Jurkat, Clone E6-1 (cell line): ENCODE measurements at regions not wholly inside any gene's neighbourhood (a gene's known extent, or its start where the extent isn't known, plus 50 kb on each side); places are given as distances from the start of the nearest gene placed in this dataset.
A peak's percentile ranks its signal among the peaks of the same experiment; 100 is the strongest.

Experiments used
- DNase-seq: peaks from one replicate; pipeline ENCODE4 v3.0.0-alpha.2; 2011; ENCODE audit warnings: low read depth, low spot score
- H3K4me3 ChIP-seq: 2 replicates; pipeline ENCODE4 v1.5.1; 2011; ENCODE audit warnings: mild to moderate bottlenecking, low read length, control low read depth, moderate library complexity

DNA sequence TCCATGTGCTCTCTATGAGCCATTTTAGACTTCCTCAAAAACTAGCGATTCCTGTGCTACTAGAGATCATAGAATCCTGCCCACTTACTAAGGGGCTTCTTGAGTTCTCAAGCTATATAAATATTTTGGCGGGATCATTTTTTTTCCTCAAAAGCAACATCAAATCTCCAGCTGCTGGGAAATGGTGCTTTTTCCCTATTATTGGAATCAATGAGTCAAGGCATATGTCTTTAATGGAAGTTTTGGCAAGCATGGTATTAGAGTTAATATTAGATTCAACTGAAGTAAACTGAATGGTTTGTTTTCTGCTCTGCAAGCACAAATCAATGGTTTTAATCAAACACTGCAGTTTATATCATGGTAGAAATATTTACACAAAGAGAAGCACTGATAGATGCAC is 369.9 kb upstream of the PTGER4 start:
- H3K4me3 ChIP-seq = no peak overlapping the region
- DNase-seq = no peak

DNA sequence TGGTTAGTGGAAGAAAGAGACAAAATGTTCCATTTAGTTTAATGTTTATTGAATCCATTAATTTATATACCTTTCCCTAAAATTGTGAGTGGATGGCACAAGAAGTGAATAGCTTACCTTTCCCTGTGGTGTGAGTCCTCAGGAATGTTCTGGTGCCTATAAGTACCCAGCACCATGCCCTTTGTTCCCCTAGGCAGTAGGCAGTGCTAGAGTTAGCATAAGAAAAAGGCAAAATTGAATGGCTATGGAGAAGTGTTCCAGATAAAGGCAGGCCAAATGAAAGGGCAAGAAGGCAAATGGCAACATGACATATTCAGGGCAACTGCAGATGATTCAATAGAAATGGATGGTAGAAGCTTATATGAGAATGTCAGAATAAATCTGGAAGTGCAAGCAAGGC is 370.8 kb upstream of the PTGER4 start:
- no peak overlapping the region for H3K4me3 ChIP-seq
- no peak for DNase-seq

DNA sequence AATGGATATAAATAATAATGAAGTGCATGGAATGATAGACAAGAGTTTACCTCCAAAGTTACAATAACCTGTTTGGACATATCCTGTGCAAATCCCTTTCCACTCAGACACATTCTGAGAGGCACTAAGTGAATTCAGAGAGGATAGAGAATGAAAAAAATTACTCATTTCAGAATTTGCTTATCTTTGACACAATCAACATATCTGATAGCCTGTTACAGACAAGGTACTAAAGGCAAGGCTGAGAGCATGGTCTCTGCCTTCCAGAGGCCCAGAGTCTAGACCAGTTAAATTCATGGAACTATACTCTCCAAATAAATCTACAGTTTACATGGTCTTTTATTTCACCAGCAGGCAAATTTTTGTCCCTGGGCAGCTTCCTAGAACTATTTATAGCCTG is 371.8 kb upstream of the PTGER4 start:
- DNase-seq = no peak

DNA sequence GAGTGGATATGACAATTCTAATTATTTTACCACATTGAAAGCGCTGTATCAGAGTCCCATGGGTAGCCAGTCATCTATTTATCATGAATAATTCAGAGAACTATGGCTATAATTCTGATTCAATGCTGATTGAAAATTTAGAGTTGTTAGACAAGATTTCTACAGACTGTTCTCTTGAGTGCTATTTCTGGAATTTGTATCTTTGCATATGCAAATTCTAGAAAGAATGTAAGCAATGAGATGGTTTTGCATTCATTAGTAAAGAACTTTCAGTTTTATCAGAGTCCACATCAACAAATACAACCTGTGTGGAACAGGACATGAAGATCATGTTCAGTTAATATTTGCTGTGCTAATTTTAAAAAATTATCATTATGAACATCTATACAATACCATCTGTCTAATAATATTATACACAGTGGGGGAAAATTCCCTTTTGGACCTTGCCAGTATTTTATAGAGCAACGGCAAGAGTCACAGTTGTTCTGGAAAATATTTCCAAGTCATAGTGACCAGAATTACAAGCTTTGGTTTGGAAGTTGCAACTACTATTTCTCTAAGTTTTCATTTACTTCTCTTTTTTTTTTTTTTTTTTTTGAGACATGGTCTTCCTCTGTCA is 372.7 kb upstream of the PTGER4 start:
- DNase-seq = no peak

More for the DNA sequence above, 371.8 kb upstream of the PTGER4 start:
- H3K4me3 ChIP-seq = no peak overlapping the region

DNA sequence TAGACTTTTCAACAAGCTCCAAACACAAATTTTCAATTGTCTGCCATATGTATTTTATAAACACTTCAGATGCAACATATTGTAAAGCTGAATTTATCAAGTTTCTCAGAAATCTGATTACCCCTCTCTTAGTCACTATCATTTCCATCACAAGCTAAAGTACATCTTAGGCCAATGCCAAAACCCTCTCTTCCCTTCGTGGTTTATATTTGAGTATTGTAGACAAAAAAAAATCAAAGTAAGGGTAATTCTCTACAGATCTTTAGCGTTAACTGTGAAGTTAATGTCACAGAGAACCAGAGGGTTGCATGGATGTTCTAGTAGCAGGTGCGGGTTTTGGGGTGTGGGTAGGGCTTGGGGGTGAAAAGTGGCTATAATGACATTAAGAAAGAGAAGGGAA is 387.7 kb upstream of the PTGER4 start:
- no peak overlapping the region for H3K4me3 ChIP-seq
- no peak for DNase-seq

More for the DNA sequence above, 372.7 kb upstream of the PTGER4 start:
- H3K4me3 ChIP-seq = no peak overlapping the region

DNA sequence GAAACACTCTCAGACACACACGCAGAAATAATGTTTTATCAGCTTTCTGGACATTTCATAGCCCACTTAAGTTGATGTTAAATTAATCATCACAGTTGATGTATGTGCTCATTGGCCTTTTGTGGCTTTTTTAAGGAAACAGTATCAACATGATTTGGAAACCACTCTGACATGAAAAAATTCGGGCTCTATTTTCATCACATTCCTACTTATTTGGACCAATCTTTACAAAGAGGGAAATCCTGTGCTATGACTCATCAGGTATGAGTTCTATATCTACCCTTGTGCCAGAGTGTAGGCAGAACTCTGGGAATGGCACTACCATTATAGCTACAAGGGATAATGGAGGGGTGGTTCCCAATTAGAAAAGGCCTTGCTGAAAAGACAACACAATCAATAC is 388.4 kb upstream of the PTGER4 start:
- DNase-seq = no peak
- H3K4me3 ChIP-seq = no peak overlapping the region

DNA sequence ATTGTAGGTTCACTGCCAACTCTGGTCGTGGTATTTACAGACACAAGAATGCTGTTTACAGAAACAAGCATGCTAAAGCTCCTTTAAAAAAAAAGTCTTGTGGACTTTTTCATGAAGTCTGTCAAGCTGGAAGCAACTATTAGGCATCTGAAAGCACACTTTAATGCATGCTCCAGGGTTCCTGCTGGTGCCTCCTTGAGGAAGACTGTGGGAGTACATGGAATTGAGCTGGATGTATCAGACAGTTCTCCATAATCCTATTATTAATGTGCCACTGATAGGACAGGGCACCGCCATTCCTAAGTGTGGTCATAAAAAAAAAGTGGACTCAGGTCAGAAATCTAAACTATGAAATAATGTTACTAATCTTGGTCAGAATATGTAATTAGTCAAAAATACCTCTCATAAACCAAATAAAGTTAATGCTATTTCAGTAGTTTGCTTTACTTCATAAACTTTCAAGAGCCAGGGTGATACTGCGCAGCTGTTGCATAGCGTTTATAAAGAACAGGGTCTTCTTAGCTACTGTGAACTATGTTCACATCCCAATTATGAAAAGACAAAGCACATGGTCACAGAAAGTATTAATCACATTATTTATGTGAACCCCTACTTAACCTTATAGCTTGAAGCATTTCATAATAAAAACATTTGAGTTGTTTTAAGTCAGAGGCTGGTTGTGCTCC is 390.8 kb upstream of the PTGER4 start:
- no peak for DNase-seq
- H3K4me3 ChIP-seq = no peak overlapping the region

DNA sequence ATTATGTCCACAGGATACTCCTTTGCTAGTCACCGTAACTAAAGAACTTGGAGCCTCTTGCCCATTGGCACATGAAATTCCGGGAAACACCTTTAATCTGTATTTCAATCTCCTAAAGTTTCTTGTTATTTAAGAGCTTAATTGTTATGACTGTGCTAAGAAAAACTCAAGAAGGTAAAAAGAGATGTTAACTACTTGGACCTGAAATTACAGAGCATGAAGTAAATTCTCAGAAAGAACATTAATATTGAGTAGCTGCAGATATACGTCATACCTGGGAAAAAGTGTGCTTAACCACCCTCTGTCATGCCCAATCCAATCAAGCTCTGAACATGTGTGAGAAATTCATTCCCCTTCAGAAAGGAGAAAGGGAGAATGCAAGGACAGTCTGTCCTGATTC is 394.9 kb upstream of the PTGER4 start:
- no peak overlapping the region for H3K4me3 ChIP-seq
- DNase-seq = no peak

DNA sequence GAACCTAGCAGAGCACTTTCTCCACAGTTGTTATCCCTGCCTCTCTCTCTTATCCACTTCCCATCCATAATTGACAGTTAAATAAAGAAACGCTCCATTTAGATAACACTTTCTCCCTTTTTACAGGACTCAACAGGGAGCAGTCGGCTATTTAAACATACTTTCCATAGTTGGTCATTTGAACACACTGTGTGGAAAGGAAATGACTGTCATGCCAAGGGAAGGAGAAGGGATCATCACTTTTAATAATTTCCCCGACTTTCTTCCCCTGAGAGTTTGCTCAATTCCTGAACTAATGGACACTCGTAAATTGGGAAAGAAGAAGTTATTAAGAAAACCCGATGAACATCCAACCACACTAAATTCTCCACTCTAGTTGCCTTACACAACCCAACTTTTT is 400.8 kb upstream of the PTGER4 start:
- no peak for DNase-seq
- no peak overlapping the region for H3K4me3 ChIP-seq

DNA sequence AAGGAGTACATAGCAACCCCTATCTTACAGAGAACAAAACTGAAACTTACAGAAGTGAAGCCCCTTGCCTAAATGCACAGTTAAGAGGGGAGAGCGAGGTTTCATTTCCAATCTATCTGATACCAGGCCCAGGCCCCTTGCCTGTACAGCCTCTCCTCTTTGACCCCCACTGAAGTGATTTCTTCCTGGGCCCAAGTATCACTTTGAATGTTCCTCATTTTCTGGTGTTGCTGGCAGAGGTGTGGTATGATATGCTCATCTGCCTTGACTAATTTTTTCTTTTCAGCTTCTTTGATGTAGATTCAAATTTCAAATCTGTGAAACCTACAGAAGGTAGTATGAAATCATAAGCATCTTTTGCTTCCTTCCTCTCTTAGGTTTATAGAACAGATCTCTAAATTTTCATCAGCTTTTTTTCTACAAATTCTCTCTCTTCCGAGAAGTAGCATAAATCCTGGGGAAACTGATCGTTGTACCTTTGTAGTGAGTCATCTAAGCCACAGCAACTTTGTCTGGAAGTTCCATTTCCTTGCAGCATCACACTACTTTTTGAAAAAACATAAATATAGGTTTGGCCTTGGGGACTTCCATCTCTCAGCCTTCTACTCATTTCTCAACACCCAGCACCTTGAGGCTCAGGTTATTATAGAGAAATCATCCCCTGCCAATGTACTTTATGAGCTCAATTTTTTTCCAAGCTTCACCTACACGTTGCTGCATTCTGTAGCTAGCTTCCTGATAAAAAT is 402.4 kb upstream of the PTGER4 start:
- no peak for DNase-seq
- no peak overlapping the region for H3K4me3 ChIP-seq

DNA sequence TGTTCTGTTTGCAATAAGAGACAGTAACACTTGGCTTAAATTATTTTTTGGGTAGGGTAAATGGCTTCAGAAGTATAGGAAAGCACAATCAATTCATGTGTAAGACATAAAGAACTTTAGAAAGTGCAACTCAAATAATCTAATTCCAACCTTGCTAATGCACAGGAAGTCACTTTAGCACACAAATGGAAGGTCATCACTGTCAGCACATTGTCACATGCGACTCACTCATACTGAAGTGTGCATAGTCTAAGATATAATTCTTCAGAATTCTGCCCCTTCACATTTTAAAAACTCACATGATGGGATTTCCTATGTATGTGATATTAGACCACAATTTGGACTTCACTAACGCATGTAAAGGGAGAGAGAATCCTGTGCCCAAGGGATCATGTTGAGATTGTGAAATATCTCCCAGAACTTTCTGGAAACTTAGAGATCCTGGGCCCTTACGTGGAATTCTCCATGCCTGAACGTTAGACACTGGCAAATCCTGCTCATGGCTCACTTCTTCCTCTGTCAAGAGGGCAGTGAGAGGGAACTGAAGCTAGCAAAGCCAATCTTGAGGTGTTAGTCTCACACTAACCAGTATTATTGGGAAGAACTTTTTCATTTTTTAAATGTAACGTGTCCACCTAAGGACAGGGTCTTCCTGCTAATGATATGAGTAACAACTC is 403.2 kb upstream of the PTGER4 start:
- no peak for DNase-seq
- H3K4me3 ChIP-seq = no peak overlapping the region

DNA sequence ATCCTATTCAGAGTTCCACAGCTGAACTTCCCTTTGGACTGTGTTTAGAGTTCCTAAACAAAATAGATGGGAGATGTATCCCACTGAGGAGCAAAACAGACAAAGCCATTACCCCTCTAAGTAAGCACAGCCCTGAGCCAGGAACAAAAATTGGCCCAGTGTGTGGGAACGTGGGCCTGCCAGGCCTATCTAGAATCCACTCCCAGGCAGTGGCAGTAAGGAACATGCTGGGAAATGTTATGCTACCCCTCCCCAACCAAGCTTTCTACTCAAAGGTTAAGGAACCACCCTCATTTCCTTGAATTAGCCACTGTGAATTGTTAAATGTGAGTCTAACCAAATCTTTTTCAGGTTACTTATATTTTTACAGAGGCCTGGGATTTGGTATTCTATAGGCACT is 405.1 kb upstream of the PTGER4 start:
- no peak for DNase-seq
- H3K4me3 ChIP-seq = no peak overlapping the region

DNA sequence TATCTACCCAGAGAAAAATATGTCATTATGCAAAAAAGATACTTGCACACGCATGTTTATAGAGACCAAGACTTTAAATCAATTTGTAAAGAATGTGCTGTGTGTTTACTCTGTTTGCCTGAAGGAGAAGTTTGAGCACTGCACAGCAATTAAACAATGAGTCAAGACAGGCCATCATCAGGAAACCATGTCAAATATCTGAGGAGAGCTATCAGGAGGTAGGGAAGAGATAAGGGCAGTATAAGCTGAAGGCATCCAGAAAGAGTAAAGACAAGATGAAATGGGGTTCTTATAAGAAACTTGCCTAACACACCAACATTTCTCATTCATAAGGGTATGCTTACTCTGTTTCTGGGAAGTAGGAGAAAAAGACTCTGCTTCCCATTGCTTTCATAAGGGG is 405.8 kb upstream of the PTGER4 start:
- no peak overlapping the region for H3K4me3 ChIP-seq
- DNase-seq = no peak

DNA sequence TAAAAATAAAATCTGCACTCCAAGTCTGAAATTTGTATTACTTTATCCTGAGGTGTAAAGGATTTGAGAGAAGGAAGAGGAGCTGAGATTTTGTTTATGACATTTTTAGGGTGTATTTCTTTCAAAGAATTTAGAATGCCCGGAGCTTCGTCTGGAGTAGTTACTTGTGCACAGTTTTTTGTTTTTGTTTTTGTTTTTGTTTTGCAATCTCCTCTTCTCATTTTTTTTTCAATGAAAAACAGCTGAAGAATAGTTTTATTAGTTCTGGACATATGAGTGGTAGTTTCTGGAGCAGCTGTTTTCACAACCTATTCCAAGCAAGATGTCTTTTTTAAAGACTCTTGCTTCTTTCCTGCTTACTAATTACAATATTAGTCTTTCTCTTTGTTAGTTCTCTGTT is 408.2 kb upstream of the PTGER4 start:
- DNase-seq = no peak
- no peak overlapping the region for H3K4me3 ChIP-seq

DNA sequence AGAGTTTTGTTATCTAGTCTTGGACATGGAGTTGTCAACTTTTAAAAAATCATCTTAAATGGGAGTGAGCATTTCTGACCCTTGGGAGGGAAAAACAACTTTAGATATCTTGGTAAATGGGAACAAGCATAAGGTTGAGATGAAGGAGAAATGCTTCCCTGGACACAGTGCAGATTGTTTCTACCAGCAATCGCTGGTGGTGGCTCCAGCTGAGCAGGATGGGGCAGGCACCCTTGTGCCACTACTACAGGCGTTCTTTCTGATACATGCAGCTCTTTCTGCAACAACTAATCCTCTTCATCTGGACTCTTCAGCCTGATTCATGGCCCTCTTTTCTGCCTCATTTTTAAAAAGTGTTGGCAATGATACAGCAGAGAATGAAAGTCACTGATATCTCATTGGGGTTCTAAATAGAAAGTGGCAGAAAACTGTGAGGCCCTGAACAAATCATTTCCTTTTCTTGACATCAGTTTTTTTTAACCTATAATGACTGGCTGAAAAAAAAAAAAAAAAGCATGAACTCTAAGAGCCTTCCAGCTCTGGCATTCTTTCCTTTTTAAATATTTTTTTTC is 409.4 kb upstream of the PTGER4 start:
- no peak overlapping the region for H3K4me3 ChIP-seq
- DNase-seq = no peak

DNA sequence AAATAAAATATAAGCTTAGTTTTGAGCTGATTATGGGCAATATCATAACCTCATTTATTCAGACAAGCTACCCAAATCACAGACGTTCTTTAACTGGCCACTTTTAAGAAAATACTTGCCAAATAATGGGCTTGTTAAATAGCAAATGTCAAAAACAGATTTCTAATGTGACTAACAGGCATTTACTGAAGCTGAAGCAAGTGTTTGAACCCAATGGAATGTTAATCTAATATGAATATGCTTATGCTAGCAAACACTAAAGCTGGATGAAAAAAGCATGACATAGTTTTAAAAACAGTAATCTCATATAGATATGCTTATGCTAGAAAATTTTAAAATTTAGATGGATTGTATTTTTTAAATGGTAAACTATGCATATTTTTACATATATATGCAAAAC is 411.6 kb upstream of the PTGER4 start:
- H3K4me3 ChIP-seq = no peak overlapping the region
- no peak for DNase-seq

DNA sequence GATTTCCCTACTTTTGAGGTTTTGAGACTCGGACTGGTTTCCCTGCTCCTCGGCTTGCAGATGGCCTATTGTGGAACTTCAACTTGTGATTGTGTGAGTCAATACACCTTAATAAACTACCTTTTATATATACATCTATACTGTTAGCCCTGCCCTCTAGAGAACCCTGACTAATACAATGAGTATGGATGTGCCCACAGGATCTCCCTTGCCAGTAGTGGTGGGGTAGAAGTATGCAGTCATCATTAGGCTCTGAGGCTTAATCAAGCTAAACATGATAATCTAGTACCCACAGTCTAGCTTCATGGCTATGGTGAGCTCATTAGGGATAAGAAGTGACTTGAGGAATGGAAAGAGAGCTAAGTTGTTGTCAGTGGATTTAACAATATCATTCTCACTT is 412.8 kb upstream of the PTGER4 start:
- H3K4me3 ChIP-seq = no peak overlapping the region
- DNase-seq = no peak

DNA sequence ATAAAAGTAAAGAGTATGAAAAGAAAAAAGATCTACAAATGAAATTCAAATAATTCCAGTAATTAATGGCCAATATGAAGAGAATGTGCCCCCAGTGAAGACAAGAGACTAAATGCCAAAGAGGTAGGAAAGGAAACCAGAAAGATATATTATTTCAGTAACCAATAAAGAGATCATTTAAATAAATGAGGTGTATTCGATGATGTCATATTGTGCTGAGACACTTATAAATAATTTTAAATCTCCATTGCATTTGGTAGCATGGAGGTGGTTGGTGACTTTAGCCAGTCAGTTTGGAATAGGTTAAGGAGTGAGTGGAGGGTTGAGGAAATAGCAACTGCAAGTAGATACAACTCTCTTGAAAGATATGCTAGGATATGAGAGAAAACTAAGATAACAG is 417.7 kb upstream of the PTGER4 start:
- DNase-seq = no peak

DNA sequence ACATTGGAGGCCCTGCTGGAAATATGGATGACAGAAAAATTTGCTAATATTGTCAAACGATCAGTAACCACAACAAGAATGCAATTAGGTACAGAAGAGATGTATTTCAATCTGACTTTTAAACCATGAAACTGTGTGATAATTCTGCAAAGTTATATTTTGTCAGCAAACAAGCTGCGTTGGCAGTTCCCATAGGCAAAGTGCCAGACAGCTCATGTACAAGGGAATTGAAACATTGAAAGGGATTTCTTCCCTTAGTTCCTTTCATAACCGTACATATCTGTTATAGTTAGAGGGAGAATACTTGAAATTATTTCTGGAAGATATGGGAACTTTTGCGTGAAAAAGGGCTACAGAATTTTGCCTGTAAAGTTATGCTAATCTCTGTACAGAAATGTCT is 419.4 kb upstream of the PTGER4 start:
- DNase-seq = no peak
- H3K4me3 ChIP-seq = no peak overlapping the region

More for the DNA sequence above, 417.7 kb upstream of the PTGER4 start:
- H3K4me3 ChIP-seq = no peak overlapping the region

DNA sequence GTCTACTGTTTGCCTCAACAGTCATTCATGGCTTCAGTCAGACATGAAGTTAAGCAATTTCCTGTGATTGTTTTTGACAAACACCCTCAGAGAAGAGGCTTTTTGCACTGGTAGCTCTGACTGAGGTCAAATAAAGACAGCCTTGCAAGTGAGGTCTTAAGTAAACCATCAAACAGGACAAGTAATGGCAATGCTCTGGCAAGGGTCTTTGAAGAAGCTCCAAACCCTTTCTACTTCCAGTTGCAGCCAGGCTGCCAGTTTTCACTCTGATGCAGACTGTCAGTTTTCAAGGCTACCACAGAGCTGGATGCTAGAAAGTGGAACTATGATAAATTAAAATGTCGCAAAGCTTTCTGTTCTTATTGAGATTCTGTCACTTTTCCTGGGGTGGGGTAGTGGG is 421.5 kb upstream of the PTGER4 start:
- DNase-seq = peak; percentile 8

More for the DNA sequence above, 421.5 kb upstream of the PTGER4 start:
- no peak overlapping the region for H3K4me3 ChIP-seq
